ENCODE measurements at regions not wholly inside any gene's neighbourhood (a gene's known extent, or its start where the extent isn't known, plus 50 kb on each side); places are given as distances from the start of the nearest gene placed in this dataset.

GRCh38 chr7:16298221-16298620, 123.1 kb downstream of the CRPPA start:
- no peak overlapping the region for H3K4me3 ChIP-seq (ENCODE audit: low read depth in 1 of 3, low read length in 3 of 3)
- no peaks in the 10 kb centered on the region for H3K9me3 ChIP-seq (ENCODE audit: control insufficient read depth in 4 of 4, low read length in 3 of 4)
- no peak overlapping the region for H3K27ac ChIP-seq (ENCODE audit: low read depth in 1 of 2, low read length in 2 of 2)
- no peaks in the 10 kb centered on the region for H3K4me1 ChIP-seq (ENCODE audit: control insufficient read depth in 4 of 4, insufficient read depth in 4 of 4, low read length in 3 of 4)
- H3K9ac ChIP-seq (ENCODE audit: low read depth in 1 of 2, low read length in 2 of 2): no peak overlapping the region
- no peak for DNase-seq (ENCODE audit: low spot score)
- no peak for TF ChIP-seq ATF3 (IDR thresholded peaks at IDR 0.05)
- no peaks in the 10 kb centered on the region for H3K36me3 ChIP-seq (ENCODE audit: control insufficient read depth in 4 of 4, insufficient read depth in 3 of 4, low read depth in 1 of 4, low read length in 3 of 4)
- no peaks in the 10 kb centered on the region for H3K27me3 ChIP-seq (ENCODE audit: control insufficient read depth in 4 of 4, insufficient read depth in 4 of 4, low read length in 3 of 4)

- Histone ChIP-seq H3K36me3 (ENCODE audit: control insufficient read depth in 4 of 4, insufficient read depth in 3 of 4, low read depth in 1 of 4, low read length in 3 of 4) (no peaks in the 10 kb centered on the region), H3K9me3 (ENCODE audit: control insufficient read depth in 4 of 4, low read length in 3 of 4) (no peaks in the 10 kb centered on the region), H3K4me3 (ENCODE audit: low read depth in 1 of 3, low read length in 3 of 3) (no peak overlapping the region), H3K4me1 (ENCODE audit: control insufficient read depth in 4 of 4, insufficient read depth in 4 of 4, low read length in 3 of 4) (no peaks in the 10 kb centered on the region), H3K9ac (ENCODE audit: low read depth in 1 of 2, low read length in 2 of 2) (no peak overlapping the region), H3K27me3 (ENCODE audit: control insufficient read depth in 4 of 4, insufficient read depth in 4 of 4, low read length in 3 of 4) (no peaks in the 10 kb centered on the region), H3K27ac (ENCODE audit: low read depth in 1 of 2, low read length in 2 of 2) (no peak overlapping the region)
- 78% methylated on average over 2 of the region's 2 CpGs for WGBS
- DNase-seq (ENCODE audit: low spot score): no peak
- TF ChIP-seq TAF1 (conservative IDR thresholded peaks at IDR 0.05) (no peak), CTCF (IDR thresholded peaks at IDR 0.05; ENCODE audit: low read depth, low read length, missing input control) (no peak), MAX (IDR thresholded peaks at IDR 0.05) (no peak), ATF3 (IDR thresholded peaks at IDR 0.05) (no peak), YY1 (IDR thresholded peaks at IDR 0.05) (no peak), EGR1 (IDR thresholded peaks at IDR 0.05; ENCODE audit: low read depth in 2 of 2) (no peak), NR2F2 (IDR thresholded peaks at IDR 0.05) (no peak), FOXA1 (IDR thresholded peaks at IDR 0.05) (no peak), HNF4A (conservative IDR thresholded peaks at IDR 0.05) (no peak), RXRA (IDR thresholded peaks at IDR 0.05) (no peak), ZBTB33 (IDR thresholded peaks at IDR 0.05) (no peak), FOXA2 (IDR thresholded peaks at IDR 0.05) (no peak), GABPA (IDR thresholded peaks at IDR 0.05 in 1 of 2, conservative IDR thresholded peaks at IDR 0.05 in 1 of 2) (no peak), REST (IDR thresholded peaks at IDR 0.05) (no peak)
Measured at GRCh38 chr7:16295558-16295957, 125.8 kb downstream of the CRPPA start.

Measured in liver (tissue), 8 donors.